Neural cell (in vitro differentiated cells): ENCODE measurements at regions not wholly inside any gene's neighbourhood (a gene's known extent, or its start where the extent isn't known, plus 50 kb on each side); places are given as distances from the start of the nearest gene placed in this dataset.

ENCODE experiments used
- H2AFZ ChIP-seq: fragments of 200-600, 300-800 bp; sonication (generic), shearing (Covaris generic); 2 replicates; pipeline ENCODE4 v1.6.0; 2014; ENCODE audit warnings: low read depth, mild to moderate bottlenecking, antibody characterized with exemption, low read length, moderate library complexity
- H3F3A ChIP-seq: fragments of 200-600 bp; shearing (Covaris generic); 2 replicates; pipeline ENCODE4 v1.6.1; 2016; ENCODE audit warnings: mild to moderate bottlenecking, moderate library complexity, mixed read lengths, antibody characterized with exemption, low read length; ENCODE audit not compliant: insufficient read depth, poor library complexity, severe bottlenecking
- H3K27ac ChIP-seq: fragments of 200-600, 300-800 bp; sonication (generic), shearing (Covaris generic); 2 replicates; pipeline ENCODE4 v1.5.1; 2014; ENCODE audit warnings: mild to moderate bottlenecking, low read length, moderate library complexity
- H3K27me3 ChIP-seq: fragments of 300-800, 200-600 bp; sonication (generic), shearing (Covaris generic); 2 replicates; pipeline ENCODE4 v1.6.0; 2014; ENCODE audit warnings: mild to moderate bottlenecking, low read depth, low read length, moderate library complexity; ENCODE audit not compliant: insufficient read depth
- H3K36me3 ChIP-seq: fragments of 300-800, 200-600 bp; sonication (generic), shearing (Covaris generic); 2 replicates; pipeline ENCODE4 v1.5.1; 2014; ENCODE audit warnings: mild to moderate bottlenecking, antibody characterized with exemption, low read length, moderate library complexity; ENCODE audit not compliant: insufficient read depth
- H3K4me2 ChIP-seq: fragments of 300-800, 200-600 bp; sonication (generic), shearing (Covaris generic); 2 replicates; pipeline ENCODE4 v1.6.0; 2014; ENCODE audit warnings: mild to moderate bottlenecking, low read length
- H3K4me3 ChIP-seq: fragments of 300-800, 200-600 bp; sonication (generic), shearing (Covaris generic); 2 replicates; pipeline ENCODE4 v1.5.1; 2014; ENCODE audit warnings: mild to moderate bottlenecking, low read length, moderate library complexity
- H3K79me2 ChIP-seq: fragments of 200-600 bp; shearing (Covaris generic); replicated peaks from 2 replicates; pipeline ENCODE4 v1.6.0; 2014; ENCODE audit warnings: mild to moderate bottlenecking, low read length, moderate library complexity; ENCODE audit not compliant: insufficient read depth
- H3K9ac ChIP-seq: fragments of 300-800, 200-600 bp; sonication (generic), shearing (Covaris generic); 2 replicates; pipeline ENCODE4 v1.6.1; 2016; ENCODE audit warnings: mild to moderate bottlenecking, low read length, mixed read lengths
- H3K9me2 ChIP-seq: fragments of 200-600 bp; shearing (Covaris generic); 2 replicates; pipeline ENCODE4 v1.6.1; 2016; ENCODE audit warnings: mild to moderate bottlenecking, low read length, mixed read lengths; ENCODE audit not compliant: insufficient read depth
- H3K9me3 ChIP-seq: fragments of 200-600, 300-800 bp; sonication (generic), shearing (Covaris generic); 2 replicates; pipeline ENCODE4 v1.6.1; 2016; ENCODE audit warnings: mild to moderate bottlenecking, mixed run types, low read length, moderate library complexity, mixed read lengths
- H4K20me1 ChIP-seq: fragments of 200-600 bp; shearing (Covaris generic); 2 replicates; pipeline ENCODE4 v1.6.1; 2016; ENCODE audit warnings: mild to moderate bottlenecking, mixed run types; ENCODE audit not compliant: insufficient read depth
- CTCF ChIP-seq: fragments of 450-650 bp; IDR thresholded peaks from 2 replicates; pipeline ENCODE4 v1.5.1; 2014; ENCODE audit warnings: antibody characterized with exemption, mild to moderate bottlenecking, moderate library complexity; ENCODE audit not compliant: poor library complexity, severe bottlenecking
- EP300 ChIP-seq: fragments of 450-650 bp; conservative IDR thresholded peaks from 2 replicates; pipeline ENCODE4 v1.6.1; 2014; ENCODE audit warnings: antibody characterized with exemption, mild to moderate bottlenecking, moderate library complexity; ENCODE audit not compliant: poor library complexity, severe bottlenecking
- EZH2 ChIP-seq: fragments of 200-600, 300-800 bp; shearing (Covaris generic), sonication (generic); IDR thresholded peaks from 2 replicates; pipeline ENCODE4 v1.6.1; 2014; ENCODE audit warnings: antibody characterized with exemption, low read length, borderline replicate concordance, mild to moderate bottlenecking; ENCODE audit not compliant: insufficient read depth, poor library complexity, severe bottlenecking
- MXI1 ChIP-seq: fragments of 450-650 bp; conservative IDR thresholded peaks from 2 replicates; pipeline ENCODE4 v1.6.1; 2014; ENCODE audit warnings: antibody characterized with exemption, mild to moderate bottlenecking; ENCODE audit not compliant: poor library complexity, severe bottlenecking
- POLR2AphosphoS5 ChIP-seq: IDR thresholded peaks from 2 replicates; pipeline ENCODE4 v1.6.1; 2012
- RAD21 ChIP-seq: fragments of 450-650 bp; conservative IDR thresholded peaks from 2 replicates; pipeline ENCODE4 v1.6.1; 2014; ENCODE audit warnings: antibody characterized with exemption, mild to moderate bottlenecking, moderate library complexity
- SMC3 ChIP-seq: fragments of 450-650 bp; conservative IDR thresholded peaks from 2 replicates; pipeline ENCODE4 v1.6.1; 2014; ENCODE audit warnings: antibody characterized with exemption, mild to moderate bottlenecking, moderate library complexity; ENCODE audit not compliant: poor library complexity
- TAF1 ChIP-seq: IDR thresholded peaks from 2 replicates; pipeline ENCODE4 v1.6.1; 2012; ENCODE audit warnings: low read depth
- TF ChIP-seq, protein P1 (sequence below): IDR thresholded peaks from 2 replicates; pipeline ENCODE4 v1.6.1; 2012; ENCODE audit warnings: borderline replicate concordance

DNA sequence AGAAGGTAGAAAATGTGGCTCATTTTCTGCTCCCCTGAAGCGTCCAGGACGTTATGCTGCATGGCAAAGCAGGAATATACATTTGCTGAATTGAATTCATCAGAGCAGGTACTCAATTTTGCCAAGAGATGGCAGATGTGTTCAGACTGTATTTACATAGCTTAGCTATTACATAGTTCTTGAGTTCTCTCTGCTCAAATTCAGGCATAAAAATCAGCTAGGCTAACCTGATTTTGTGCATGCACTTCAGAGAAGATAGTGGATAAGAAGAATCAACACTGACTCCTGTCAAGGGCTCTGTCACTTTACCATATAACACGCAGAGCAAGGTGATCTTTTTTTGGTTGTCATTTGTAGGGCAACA lies 209.2 kb upstream of the FAM3C start:
- no peak for TF ChIP-seq POLR2AphosphoS5
- TF ChIP-seq CTCF, result peak; percentile 75
- no peak for TF ChIP-seq EZH2
- peak; percentile 77 for TF ChIP-seq RAD21
- TF ChIP-seq MXI1, result no peak
- TF ChIP-seq SMC3, result peak; percentile 83

DNA sequence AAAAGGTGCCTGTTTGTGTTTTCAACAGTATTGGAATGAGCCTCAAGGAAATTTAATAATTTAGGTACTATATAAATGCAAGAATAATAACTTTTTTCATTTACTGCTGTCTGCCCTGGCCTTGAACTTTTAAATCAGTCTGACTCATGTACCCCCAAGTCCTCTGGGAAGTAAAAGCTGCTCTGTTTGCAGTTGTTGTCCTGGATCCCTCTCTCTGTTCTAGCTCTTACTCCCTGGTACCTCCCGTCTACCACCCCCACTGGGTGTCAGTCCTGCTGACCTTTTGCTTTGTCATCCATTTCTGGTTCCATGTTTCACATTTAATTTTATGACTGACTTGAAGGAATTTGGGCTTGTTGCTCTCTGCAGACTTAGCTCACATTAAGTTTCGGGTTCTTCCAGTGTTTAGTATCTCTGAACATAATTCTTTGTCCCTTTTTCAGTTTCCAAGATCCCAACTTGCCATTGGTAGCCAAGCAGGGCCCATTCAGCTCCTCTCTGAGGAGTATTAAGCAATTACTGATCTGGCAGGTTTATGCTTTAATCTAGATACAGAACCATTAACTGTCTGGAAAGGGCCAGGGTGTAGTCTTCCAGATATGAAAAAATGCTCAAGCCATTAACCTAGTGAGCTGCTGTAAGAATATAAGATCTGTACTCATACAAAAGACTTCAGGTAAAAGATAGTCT lies 208.7 kb upstream of the FAM3C start:
- Histone ChIP-seq H3K79me2 (no peaks in the 10 kb centered on the region), H3K9ac (no peak overlapping the region), H3K27ac (no peak overlapping the region), H2AFZ (no peak overlapping the region), H3K36me3 (no peaks in the 10 kb centered on the region), H3K4me3 (no peak overlapping the region), H3K4me2 (no peak overlapping the region), H3F3A (no peaks in the 10 kb centered on the region), H4K20me1 (no peaks in the 10 kb centered on the region), H3K9me3 (no peaks in the 10 kb centered on the region), H3K9me2 (no peaks in the 10 kb centered on the region), H3K27me3 (no peaks in the 10 kb centered on the region)
- TF ChIP-seq, protein P1, sequence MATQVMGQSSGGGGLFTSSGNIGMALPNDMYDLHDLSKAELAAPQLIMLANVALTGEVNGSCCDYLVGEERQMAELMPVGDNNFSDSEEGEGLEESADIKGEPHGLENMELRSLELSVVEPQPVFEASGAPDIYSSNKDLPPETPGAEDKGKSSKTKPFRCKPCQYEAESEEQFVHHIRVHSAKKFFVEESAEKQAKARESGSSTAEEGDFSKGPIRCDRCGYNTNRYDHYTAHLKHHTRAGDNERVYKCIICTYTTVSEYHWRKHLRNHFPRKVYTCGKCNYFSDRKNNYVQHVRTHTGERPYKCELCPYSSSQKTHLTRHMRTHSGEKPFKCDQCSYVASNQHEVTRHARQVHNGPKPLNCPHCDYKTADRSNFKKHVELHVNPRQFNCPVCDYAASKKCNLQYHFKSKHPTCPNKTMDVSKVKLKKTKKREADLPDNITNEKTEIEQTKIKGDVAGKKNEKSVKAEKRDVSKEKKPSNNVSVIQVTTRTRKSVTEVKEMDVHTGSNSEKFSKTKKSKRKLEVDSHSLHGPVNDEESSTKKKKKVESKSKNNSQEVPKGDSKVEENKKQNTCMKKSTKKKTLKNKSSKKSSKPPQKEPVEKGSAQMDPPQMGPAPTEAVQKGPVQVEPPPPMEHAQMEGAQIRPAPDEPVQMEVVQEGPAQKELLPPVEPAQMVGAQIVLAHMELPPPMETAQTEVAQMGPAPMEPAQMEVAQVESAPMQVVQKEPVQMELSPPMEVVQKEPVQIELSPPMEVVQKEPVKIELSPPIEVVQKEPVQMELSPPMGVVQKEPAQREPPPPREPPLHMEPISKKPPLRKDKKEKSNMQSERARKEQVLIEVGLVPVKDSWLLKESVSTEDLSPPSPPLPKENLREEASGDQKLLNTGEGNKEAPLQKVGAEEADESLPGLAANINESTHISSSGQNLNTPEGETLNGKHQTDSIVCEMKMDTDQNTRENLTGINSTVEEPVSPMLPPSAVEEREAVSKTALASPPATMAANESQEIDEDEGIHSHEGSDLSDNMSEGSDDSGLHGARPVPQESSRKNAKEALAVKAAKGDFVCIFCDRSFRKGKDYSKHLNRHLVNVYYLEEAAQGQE, result no peak
- TF ChIP-seq EP300 (no peak), EZH2 (no peak), TAF1 (no peak), POLR2AphosphoS5 (no peak), CTCF (no peak), RAD21 (no peak)

More for the DNA sequence above, 209.2 kb upstream of the FAM3C start:
- Histone ChIP-seq H3K4me3 (no peak overlapping the region), H3K4me2 (no peak overlapping the region), H3K79me2 (no peaks in the 10 kb centered on the region), H2AFZ (no peak overlapping the region), H3K36me3 (no peaks in the 10 kb centered on the region), H3K27me3 (no peaks in the 10 kb centered on the region), H3F3A (no peaks in the 10 kb centered on the region), H3K9ac (no peak overlapping the region), H3K27ac (no peak overlapping the region), H3K9me2 (no peaks in the 10 kb centered on the region), H3K9me3 (no peaks in the 10 kb centered on the region), H4K20me1 (no peaks in the 10 kb centered on the region)
